ENCODE measurements at regions not wholly inside any gene's neighbourhood (a gene's known extent, or its start where the extent isn't known, plus 50 kb on each side); places are given as distances from the start of the nearest gene placed in this dataset.

DNA sequence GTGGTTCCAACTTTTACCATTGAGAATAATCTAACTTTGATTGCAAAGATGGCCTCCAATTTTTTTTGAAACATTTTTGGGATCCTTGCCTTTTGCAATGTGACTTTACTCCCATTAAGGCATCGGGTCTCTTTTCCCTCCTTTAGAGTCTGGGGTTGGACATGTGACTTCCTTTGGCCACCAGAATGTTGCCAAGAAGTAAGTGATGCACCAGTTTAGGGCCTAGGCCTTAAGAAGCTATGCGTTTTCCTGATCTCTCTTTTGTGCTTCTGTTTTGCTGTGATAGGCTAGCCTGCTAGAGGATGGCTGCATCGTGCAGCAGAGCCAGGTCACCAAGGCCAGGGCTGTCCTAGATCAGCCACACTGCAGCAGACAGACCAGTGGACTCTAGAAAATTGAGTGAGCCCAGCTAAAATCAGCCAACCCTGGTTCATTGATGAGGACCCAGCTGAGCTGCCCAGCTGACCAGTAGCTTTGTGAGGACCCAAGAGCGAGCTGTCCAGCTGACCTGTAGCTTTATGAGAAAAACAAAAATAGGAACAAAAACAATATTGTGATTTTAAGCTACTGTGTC is 594.0 kb upstream of the JAG1 start:
- DNase-seq = no peak

DNA sequence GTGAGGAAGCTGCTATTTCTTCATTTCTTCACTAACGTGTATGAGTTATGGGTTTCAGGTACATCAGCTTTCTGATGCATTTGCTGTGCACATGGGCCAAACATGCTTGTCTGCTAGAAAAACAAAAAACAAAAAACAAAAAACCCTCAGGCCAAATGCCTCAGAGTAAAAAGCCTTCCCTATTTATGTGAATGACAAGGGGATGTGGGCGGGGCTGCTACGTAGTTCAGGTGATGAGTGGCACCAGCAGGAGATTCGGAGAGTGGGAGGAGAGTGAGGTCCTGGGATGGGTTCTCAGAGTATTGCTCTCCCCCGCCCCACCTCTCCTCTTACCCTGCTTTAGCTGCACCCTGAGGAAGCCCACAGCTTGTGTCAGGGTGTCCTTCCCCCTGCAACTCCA is 596.8 kb upstream of the JAG1 start:
- no peak for DNase-seq

DNA sequence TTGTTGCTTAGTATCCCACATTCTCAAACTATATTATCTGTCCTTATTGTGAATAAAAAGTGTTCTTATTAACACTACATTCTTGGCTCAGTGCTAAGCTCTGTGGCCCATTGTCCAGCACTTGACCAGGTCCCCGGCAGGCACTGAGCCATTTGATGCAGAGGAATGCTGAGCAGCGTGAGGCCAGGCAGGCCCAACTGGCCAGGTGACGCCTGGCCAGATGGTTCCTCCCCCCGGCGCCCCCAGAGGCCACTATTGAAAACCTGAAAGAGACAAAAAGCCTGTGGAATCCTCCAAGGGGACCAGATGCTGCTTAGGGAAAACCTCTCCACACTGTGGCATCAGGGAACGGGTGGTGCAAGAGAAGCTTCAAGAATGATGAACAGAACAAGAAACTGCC is 597.5 kb upstream of the JAG1 start:
- DNase-seq = peak in 1 of 2 experiments; percentile 29

DNA sequence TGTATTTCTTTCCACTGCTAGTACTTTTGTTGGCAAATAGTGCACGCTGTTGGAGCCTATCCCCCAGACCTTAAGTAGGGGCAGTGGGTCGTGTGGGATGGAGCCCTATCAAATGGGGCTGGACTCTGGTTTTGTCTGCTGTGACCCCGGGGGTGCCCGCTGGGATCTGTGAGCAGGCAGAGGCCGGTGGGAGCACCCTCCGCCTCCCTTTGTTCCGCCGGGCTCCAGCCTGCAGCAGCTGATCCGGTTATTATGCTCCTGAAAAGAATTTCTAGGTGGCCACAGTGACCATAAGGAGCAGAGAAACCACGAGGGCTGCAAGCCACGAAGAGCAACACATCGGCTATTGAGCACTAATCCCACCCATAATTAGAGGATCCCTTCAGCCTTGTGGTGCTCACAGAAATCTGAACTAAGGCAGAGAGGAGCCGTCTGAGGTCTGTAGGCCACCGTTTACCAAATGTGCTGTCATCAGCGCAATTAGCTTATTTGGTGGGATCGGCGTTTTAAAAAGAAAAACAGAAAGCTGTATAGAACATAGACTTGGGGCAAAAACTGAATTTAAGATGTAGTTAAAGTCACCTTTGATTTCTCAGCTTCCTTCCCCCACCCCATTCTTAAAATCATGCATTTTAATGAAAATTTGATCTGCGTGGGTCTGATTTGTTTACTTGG is 598.3 kb upstream of the JAG1 start:
- DNase-seq = no peak

DNA sequence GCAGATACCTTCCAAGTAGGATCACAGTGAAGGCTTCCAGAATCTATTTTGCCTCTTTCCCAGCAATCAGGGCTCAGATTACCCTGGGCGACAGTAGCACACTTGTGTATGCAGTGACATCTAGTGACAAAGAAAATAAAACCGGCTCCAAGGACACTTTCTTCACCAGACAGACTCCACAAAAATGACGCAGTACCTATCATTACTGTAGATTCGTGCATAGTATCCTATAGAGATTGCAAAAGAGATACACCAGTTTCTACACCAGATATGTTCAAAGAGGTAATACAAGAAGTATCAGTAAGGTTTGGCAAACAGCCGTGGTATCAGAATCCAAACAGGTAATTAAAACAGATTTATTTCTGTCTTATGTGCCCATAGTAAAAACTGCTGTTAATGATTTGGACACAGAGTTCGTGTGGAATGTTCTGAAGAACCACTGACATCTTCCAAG is 600.4 kb upstream of the JAG1 start:
- peak; percentile 69 for DNase-seq

DNA sequence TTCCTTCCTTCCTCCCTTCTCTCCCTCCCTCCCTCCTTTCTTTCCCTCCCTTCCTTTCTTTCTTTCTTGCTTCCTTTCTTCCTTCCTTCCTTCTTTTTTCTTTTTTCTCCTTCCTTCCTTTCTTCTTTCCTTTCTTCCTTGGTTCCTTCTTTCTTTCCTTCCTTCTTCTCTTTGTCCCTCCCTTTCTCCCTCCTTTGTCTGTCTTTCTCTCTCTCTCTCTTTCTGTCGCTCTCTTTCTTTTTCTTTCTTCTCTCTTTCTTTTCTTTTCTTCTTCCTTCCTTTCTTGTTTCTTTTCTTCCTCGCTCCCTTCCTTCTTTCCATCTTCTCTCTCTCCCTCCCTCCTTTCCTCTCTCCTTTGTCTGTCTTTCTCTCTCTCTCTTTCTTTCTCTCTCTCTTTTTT is 601.9 kb upstream of the JAG1 start:
- no peak for DNase-seq

DNA sequence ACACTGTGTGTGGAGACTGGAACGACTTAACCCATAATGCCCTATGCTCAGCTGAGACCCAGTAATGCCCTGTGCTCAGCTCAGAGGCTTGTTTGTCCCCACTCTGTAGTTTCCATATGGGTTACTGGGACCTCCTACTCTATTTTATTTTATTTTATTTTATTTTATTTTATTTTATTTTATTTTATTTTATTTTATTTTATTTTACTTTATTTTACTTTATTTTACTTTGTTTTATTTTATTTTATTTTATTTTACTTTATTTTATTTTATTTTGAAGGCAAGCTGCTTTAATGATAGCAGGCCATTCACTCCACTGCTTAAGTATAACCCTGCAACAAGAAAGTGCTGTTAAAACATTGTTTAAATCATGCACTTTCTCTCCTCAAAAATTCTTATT is 603.4 kb upstream of the JAG1 start:
- no peak for DNase-seq

DNA sequence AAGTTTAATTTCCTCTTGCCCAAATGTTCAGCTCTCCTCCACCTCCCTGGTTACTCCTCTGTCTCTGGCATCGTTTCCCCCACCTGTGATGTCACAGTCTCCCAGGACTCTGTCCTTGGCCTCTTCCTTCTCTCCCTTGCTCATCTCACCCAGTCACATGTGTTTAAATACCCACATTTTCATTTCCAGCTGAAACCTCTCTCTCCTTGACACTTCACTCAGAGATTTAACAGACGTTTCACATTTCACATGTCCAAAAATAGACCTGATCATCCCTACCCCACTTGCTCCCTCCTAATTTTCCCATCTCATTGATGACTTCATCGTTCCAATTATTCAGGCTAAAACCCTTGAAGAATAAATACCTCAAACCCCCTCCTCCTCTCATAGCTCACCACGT is 604.1 kb upstream of the JAG1 start:
- DNase-seq = no peak

DNA sequence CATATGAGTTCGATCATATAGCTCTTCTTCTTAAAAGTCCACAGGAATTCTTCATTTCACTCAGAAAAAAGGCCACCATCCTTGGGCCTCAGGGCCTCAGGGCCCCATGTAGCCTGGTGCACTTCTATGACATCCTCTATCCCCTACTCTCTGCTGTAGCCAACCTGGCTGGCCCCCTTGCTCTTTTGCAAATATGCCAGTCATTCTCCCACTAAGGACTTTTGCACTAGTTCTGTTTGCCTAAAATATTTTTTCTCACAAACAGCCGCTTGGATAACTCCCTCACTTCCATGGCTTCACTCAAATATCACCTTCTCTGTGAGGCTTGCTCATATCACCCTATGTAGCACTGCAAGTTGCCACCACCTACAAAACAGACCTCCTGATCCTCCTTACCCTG is 604.7 kb upstream of the JAG1 start:
- DNase-seq = no peak

DNA sequence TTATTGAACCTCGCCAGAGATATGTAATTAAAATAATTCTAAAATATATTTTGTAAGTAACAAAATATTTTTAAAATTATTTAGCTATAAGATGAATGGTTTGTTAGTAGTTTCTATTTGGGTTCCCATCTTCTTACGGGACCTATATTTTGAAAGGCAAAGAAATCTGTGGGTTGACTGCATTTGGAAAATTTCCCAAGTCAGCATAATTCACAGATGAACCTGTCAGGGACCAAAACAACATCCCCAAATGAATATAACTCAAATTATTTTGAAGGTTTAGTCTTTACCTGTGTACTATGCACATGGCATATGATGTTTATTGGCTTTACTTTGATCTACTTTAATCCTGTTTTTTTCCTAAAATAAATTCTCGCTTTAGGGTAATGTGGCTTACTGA is 607.4 kb upstream of the JAG1 start:
- DNase-seq = no peak

DNA sequence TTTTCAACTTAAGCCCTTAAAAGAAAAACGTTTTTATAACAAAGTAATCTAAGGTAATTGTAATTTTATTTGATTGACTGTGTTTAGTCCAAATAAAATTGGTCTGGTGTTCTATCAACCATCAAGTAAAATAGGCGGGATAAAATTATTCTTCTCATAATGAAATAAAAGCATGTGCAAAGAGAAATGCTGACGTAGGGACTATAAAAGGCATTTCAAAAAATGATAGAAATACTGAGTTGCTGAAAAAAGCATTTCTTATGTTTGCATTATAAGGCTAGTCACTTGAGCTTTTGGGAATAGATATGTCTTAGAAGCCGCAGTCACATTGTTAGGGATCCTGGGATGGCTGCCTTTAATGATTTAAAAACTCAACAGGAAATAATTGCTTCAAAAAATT is 608.0 kb upstream of the JAG1 start:
- no peak for DNase-seq

DNA sequence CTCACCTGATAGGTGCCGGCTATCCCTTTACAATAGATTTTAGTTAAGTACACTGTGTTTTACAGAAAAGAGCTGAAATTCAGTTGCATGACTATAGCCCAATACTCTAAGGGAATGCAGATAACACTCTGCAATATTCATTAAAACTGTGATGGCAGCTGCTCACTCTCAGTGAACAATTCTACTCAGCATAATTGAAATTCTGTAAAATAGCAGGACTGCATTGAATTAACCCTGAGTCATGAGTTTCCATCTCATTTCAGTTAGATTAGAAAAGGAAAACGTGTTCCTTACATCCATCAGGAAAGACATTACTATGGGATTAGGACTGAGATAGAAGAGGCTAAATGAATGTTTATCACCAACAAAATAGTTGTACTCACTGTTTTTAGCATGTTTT is 613.3 kb upstream of the JAG1 start:
- DNase-seq = no peak

DNA sequence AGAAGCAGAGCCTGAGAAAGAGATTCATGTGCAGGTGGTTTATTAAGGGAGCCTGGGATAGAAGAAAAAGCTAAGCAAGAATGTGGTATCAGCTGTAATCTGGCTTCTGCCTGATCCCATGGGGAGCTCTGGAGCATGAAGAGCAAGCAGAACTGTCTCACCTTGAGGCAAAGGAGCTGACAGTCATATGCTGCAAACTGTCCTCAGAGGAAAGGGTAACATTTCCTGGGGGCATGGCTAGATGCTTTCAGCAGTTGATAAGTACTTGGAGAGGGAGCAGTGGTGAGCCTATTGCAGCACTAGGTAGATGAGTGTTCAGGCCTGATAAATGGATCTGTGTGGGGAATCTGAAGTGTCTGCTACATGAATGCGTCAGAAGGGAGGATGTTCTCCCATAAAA is 621.5 kb upstream of the BTBD3 start:
- no peak for DNase-seq

DNA sequence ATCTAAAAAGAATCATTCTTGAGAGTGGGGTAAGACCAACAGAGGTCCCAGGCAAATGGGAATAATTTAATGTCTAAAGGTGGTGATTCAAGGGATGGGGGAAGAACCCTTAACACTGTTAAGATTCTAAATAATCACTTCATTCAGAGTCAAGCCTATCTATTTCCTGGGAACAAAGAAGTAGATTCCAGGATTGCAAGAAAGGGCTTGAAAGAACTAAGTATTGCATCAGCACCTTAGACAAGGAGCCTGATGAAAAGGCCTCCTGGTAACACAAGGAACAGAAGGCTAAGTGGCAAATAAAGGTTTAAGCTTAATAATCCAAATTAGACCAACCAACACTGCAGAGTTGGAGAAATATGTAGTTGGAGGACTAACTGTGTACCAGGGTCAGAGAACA is 620.7 kb upstream of the BTBD3 start:
- no peak for DNase-seq

DNA sequence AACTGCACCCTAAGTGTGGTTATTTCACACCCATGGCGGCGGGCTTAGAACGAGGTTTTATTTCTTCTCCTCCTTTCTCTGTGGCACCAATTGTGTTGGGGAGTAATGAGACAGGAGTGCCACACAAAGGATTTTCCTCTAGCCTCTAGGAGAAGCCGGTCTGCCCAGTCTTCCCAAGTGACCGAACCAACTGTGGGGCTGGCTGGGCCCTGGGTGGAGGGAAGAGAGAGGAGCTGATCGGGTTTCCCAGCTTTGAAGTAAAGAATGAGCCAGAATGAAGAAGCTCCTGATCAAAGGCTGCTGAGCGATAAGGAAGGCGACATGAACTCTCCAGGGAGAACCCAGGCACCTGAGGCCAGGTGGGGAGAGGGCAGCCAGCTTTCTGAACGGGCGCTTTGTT is 616.0 kb upstream of the BTBD3 start:
- DNase-seq = no peak

DNA sequence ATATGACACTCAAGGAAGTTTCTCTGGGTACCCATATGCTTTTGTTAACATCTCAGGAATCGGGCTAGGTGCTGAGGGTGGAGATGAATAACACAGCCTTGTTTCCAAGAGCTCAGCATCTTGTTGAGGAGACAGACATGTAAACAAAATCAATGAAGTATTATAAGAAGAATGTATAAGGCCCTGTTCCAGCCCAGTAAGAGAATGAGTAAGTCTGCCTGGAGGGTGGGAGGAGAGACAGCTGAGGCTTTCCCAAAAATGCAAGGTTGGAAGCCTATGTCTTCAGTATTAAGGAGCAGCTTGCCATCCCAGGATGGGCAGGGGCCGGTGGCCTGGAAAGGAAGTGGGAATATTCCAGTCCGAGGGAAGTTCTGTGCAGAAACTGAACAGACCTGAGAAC is 615.3 kb upstream of the BTBD3 start:
- DNase-seq = no peak

DNA sequence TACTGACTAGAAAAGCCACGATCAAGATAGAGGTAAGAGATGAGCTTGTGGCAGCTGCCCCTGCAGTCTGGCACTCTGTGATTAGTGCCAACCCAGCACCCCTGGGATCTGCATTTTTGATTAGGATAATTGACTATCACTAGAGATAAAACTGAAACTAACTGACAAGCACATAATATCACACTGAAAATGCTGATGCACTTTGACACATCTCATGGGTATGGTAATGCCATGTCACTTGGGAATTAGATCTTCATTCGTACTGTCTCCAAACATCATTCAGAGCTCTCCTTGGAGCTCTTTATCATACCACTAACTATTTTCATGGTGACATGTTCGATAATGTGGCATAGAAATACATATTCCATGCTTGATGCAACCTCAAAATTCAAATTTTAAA is 612.9 kb upstream of the BTBD3 start:
- no peak for DNase-seq

DNA sequence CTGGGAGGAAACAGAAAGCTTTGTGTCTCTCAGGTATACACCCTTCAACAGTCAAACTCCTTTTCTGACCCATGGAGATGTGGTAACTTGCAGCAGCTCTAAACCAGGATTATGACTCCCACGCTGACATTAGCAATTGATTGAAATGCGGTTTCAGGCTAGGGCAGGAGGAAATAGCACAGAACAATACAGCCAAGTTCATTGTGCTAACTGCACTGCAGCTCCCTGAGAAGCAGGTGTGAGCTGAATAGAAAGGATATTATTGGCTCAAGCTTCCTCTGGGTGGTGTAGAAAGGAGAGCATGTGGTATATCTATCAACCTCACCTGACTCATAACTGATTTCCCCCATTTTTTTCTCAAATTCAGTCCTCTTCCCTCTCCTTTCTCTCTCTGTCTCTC is 612.3 kb upstream of the BTBD3 start:
- no peak for DNase-seq

DNA sequence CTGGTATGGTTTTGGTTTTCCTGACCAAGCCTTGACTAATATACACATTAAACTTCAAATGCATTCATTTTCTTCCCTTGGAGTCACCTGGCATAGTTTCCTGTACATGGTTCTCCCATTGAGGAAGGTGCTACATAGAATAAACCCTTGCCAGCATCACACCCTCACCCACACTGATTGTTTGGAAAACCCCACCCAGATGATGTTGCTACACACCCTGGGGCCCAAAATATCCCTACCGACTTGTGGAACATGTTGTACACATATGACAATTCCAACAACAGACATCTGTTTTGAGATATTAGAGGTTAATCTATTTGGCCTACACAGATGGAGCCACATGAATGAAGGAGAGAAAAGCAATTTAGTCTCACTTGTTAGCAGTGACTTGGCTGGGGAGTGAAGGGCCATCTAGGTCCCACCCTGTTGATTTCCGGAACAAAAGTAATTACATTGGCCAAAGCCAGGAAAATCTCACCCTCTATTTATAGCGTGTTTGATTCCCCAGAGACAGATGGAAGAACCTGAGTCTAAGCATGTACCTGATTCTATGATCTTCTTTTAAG is 606.0 kb upstream of the BTBD3 start:
- no peak for DNase-seq

DNA sequence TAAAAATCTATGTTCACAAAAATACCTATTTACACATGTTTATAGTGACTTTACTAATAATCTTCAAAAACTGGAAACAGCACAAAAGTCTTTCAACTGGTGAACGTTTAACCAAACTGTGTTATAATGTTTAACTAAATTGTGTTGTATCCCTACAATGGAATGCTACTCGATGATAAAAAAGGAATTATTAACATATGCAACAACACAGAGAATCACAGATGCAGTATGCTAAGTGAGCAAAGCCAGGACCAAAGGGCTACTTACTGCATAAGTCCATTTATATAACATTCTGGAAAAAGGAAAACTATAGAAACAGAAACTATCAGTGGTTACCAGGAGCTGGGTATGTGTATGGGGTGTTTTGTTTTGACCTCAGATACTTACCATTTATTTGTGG is 602.2 kb upstream of the BTBD3 start:
- DNase-seq = no peak

DNA sequence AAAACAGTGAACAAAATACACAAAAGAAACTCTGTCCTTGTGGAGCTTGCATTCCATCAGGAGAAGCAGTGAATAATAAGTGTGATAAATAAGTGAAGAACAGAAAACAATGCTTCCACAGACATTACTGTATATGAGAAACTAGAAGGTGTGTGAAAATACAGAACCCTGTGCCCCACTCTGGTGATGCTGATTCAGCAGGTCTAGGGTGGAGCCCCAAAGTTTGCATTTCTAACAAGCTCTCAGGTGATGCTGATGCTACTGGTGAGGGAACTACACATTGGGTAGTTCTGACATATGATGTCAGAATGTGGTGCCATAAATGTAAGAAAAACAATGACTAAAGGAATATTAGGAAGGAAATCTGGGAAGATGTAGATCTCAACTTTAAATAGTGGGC is 601.4 kb upstream of the BTBD3 start:
- no peak for DNase-seq

DNA sequence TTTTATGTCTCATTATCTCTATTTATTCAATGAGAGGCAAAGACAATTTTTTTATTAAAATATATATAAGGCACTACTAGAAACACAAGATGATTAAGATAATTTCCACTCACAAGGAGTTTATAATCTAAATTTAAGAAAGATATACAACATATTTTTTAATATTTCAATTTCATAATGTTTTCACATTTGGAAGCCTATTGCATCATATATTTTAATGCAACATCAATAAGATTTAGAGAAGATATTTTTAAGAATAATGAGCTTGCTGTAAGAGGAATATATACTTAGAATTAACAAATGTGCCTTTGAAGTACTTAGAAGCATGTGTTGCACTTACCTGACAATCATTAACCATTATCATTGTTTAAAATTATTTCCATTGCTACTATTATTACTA is 597.7 kb upstream of the BTBD3 start:
- DNase-seq = no peak

DNA sequence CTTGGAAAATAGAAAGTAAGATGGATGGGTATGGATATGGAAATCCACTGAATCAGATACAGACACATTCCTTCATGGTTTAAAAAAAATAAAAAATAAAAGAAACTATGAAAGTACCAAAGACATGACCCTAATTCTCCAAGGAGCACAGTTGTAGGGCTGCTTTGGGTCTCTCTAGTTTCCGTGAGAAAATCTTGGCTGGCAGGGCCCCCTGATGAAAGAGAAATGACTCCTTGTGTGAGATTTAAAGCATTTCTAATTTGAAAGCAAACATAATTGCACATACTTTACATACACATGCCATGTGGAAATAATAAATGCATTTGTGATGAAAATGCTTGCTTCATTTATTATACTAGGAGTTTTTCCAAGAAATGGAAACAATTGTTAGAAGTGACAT is 593.9 kb upstream of the BTBD3 start:
- no peak for DNase-seq

DNA sequence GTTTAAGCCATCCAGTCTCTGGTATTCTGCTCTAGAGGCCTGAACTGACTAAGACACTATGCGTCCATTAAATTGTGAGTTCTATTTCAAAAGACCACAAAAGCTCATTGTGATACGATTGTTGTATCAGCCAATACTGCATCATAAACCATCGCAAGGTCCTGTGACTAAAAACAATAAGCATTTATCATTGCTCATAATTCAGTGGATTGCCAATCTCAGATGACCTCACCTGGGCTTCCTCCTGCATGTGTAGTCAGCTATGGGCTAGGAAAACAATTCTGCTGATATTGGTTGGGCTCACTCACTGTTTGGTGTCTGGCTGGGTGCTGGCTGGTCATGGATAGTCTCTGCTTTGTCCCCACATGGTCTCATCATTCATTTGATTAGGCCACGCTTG is 592.7 kb upstream of the BTBD3 start:
- DNase-seq = no peak

DNA sequence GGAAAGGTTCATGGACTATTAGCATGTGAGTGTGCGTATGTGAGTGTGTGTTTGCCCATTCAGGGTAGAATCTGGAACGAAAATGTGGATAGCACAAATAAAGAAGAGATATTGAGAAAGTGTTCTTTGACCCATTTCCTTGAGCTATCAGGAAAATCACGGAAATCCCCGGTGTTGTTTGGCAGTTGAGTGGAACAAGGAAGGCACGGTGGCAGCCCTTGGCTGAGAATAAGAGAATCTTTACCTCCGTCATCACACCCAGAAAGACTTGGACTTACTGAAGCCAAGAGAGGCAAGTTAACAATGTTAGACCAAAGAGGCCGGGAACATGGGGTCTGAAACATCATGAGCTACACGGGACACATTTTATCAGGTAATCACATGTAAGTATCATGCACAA is 588.9 kb upstream of the BTBD3 start:
- DNase-seq = no peak

Measured in SHP77 (cell line).